IMR-90 (cell line): ENCODE measurements at regions not wholly inside any gene's neighbourhood (a gene's known extent, or its start where the extent isn't known, plus 50 kb on each side); places are given as distances from the start of the nearest gene placed in this dataset.

Experiments
- ATAC-seq: fragments of 200-7000 bp; cut with Tn5 transposase; 2 replicates; pipeline ENCODE4 v1.9.1; 2020; ENCODE audit warnings: low read depth, mild to moderate bottlenecking, moderate library complexity
- BruUV-seq: library from RNA; stranded (reverse); fragments of 400-500 nt; replicated peaks from 2 replicates; lab custom pipeline; 2021; lab: Mats Ljungman, UMichigan
- CTCF ChIA-PET: fragments of 300-600 bp; formaldehyde crosslinking; extraction: SDS; loops from one replicate; lab custom pipeline; 2021; ENCODE audit warnings: antibody characterized with exemption; lab: Yijun Ruan, JAX
- POLR2A ChIA-PET: fragments of 300-600 bp; sonication (Branson Sonifier 250); formaldehyde crosslinking; loops from one replicate; lab custom pipeline; 2022; ENCODE audit warnings: antibody characterized with exemption; ENCODE audit not compliant: unreplicated experiment; lab: Charles Lee
- DNase-seq: peaks from one replicate; pipeline ENCODE4 v3.0.0; 2013
- H2AFZ ChIP-seq: replicated peaks from 2 replicates; pipeline ENCODE3; 2013; ENCODE audit warnings: low read length, mild to moderate bottlenecking; ENCODE audit not compliant: poor library complexity
- H2AK5ac ChIP-seq: 2 replicates; pipeline ENCODE4 v1.6.1; 2013; ENCODE audit warnings: low read depth, low read length, inconsistent platforms
- H2AK9ac ChIP-seq: replicated peaks from 2 replicates; pipeline ENCODE3; 2013; ENCODE audit warnings: mild to moderate bottlenecking, low read depth, low read length, moderate library complexity; ENCODE audit not compliant: poor library complexity
- H2BK120ac ChIP-seq: 2 replicates; pipeline ENCODE4 v1.6.1; 2013; ENCODE audit warnings: low read depth, low read length, inconsistent platforms
- H2BK15ac ChIP-seq: 3 replicates; pipeline ENCODE4 v1.6.1; 2013; ENCODE audit warnings: low read depth, low read length, inconsistent platforms
- H2BK20ac ChIP-seq: 2 replicates; pipeline ENCODE4 v1.6.1; 2013; ENCODE audit warnings: low read depth, mild to moderate bottlenecking, inconsistent platforms, low read length, moderate library complexity
- H2BK5ac ChIP-seq: 2 replicates; pipeline ENCODE4 v1.6.1; 2013; ENCODE audit warnings: mild to moderate bottlenecking, low read depth, low read length, inconsistent platforms; ENCODE audit not compliant: poor library complexity, severe bottlenecking
- H3K14ac ChIP-seq: replicated peaks from 2 replicates; pipeline ENCODE4 v1.6.1; 2013; ENCODE audit warnings: low read depth, low read length, inconsistent platforms
- H3K18ac ChIP-seq: 2 replicates; pipeline ENCODE4 v1.6.1; 2013; ENCODE audit warnings: low read depth, low read length, control low read depth
- H3K23ac ChIP-seq: 2 replicates; pipeline ENCODE4 v1.6.1; 2013; ENCODE audit warnings: low read depth, low read length, inconsistent platforms
- H3K27ac ChIP-seq: 2 replicates; pipeline ENCODE4 v1.5.1; 2013; ENCODE audit warnings: mild to moderate bottlenecking, control low read depth, low read length; ENCODE audit not compliant: insufficient read depth
- H3K27me3 ChIP-seq: 2 replicates; pipeline ENCODE4 v1.6.1; 2013; ENCODE audit warnings: low read length; ENCODE audit not compliant: control insufficient read depth, insufficient read depth
- H3K36me3 ChIP-seq: 2 replicates; pipeline ENCODE4 v1.6.1; 2013; ENCODE audit warnings: low read length, mixed read lengths; ENCODE audit not compliant: control insufficient read depth, insufficient read depth
- H3K4ac ChIP-seq: 2 replicates; pipeline ENCODE4 v1.6.1; 2013; ENCODE audit warnings: low read depth, low read length, inconsistent platforms
- H3K4me1 ChIP-seq: 2 replicates; pipeline ENCODE4 v1.6.1; 2013; ENCODE audit warnings: low read length, mixed read lengths; ENCODE audit not compliant: control insufficient read depth, insufficient read depth
- H3K4me2 ChIP-seq: 2 replicates; pipeline ENCODE4 v1.6.1; 2013; ENCODE audit warnings: low read depth, mild to moderate bottlenecking, control low read depth, low read length, moderate library complexity
- H3K4me3 ChIP-seq: 2 replicates; pipeline ENCODE4 v1.5.1; 2013; ENCODE audit warnings: low read depth, mild to moderate bottlenecking, control low read depth, low read length, moderate library complexity; ENCODE audit not compliant: insufficient read depth
- H3K56ac ChIP-seq: 2 replicates; pipeline ENCODE4 v1.6.1; 2013; ENCODE audit warnings: low read length, inconsistent platforms; ENCODE audit not compliant: insufficient read depth; ENCODE audit errors: extremely low read depth
- H3K79me1 ChIP-seq, 2 experiments: 2 replicates each; pipeline ENCODE4 v1.6.1; 2013; ENCODE audit warnings: low read length in 2 of 2, inconsistent platforms in 1 of 2, low read depth in 1 of 2
- H3K9ac ChIP-seq: 2 replicates; pipeline ENCODE4 v1.6.1; 2013; ENCODE audit warnings: low read depth, low read length, control low read depth
- H3K9me1 ChIP-seq: 2 replicates; pipeline ENCODE4 v1.6.1; 2013; ENCODE audit warnings: low read length, inconsistent platforms; ENCODE audit not compliant: insufficient read depth
- H3K9me3 ChIP-seq: 2 replicates; pipeline ENCODE4 v1.6.1; 2013; ENCODE audit warnings: low read length; ENCODE audit not compliant: control insufficient read depth, insufficient read depth
- H4K20me1 ChIP-seq: 2 replicates; pipeline ENCODE4 v1.6.1; 2013; ENCODE audit warnings: low read length, inconsistent platforms; ENCODE audit not compliant: insufficient read depth
- H4K5ac ChIP-seq: 2 replicates; pipeline ENCODE4 v1.6.1; 2013; ENCODE audit warnings: mild to moderate bottlenecking, low read depth, low read length, control low read depth
- H4K8ac ChIP-seq, 2 experiments: 2 replicates each; pipeline ENCODE4 v1.6.1; 2013; ENCODE audit warnings: low read depth in 2 of 2, low read length in 2 of 2, control low read depth in 1 of 2, inconsistent platforms in 1 of 2
- H4K91ac ChIP-seq: 2 replicates; pipeline ENCODE4 v1.6.1; 2013; ENCODE audit warnings: low read depth, low read length, inconsistent platforms; ENCODE audit not compliant: insufficient read depth
- BHLHE40 ChIP-seq: fragments of 150-350 bp; IDR thresholded peaks from 2 replicates; pipeline ENCODE4 v1.6.1; 2016; ENCODE audit warnings: mild to moderate bottlenecking, low read depth, low read length
- CEBPB ChIP-seq: IDR thresholded peaks from 2 replicates; pipeline ENCODE4 v1.6.1; 2012; ENCODE audit warnings: low read depth, low read length, improper control_type of control experiment
- CHD1 ChIP-seq: IDR thresholded peaks from 2 replicates; pipeline ENCODE4 v1.6.1; 2012; ENCODE audit warnings: low read depth, low read length, improper control_type of control experiment
- CTCF ChIP-seq: conservative IDR thresholded peaks from 2 replicates; pipeline ENCODE4 v1.5.1; 2012; ENCODE audit warnings: mild to moderate bottlenecking, low read depth, low read length, improper control_type of control experiment
- FOS ChIP-seq: fragments of 150-350 bp; IDR thresholded peaks from 2 replicates; pipeline ENCODE4 v1.6.1; 2016; ENCODE audit warnings: low read depth, low read length
- MAFK ChIP-seq: IDR thresholded peaks from 2 replicates; pipeline ENCODE4 v1.6.1; 2012; ENCODE audit warnings: low read depth, low read length, improper control_type of control experiment
- MAZ ChIP-seq: IDR thresholded peaks from 2 replicates; pipeline ENCODE4 v1.6.1; 2012; ENCODE audit warnings: low read depth, mild to moderate bottlenecking, low read length, improper control_type of control experiment, moderate library complexity, borderline replicate concordance
- MXI1 ChIP-seq: IDR thresholded peaks from 2 replicates; pipeline ENCODE4 v1.6.1; 2012; ENCODE audit warnings: low read depth, mild to moderate bottlenecking, low read length, moderate library complexity, borderline replicate concordance
- NFE2L2 ChIP-seq: fragments of 150-350 bp; IDR thresholded peaks from 2 replicates; pipeline ENCODE4 v1.6.1; 2016; ENCODE audit warnings: low read depth, mild to moderate bottlenecking, low read length
- POLR2A ChIP-seq: IDR thresholded peaks from 2 replicates; pipeline ENCODE4 v1.6.1; 2012; ENCODE audit warnings: mild to moderate bottlenecking, low read depth, low read length
- RAD21 ChIP-seq: IDR thresholded peaks from 2 replicates; pipeline ENCODE4 v1.6.1; 2012; ENCODE audit warnings: low read length, improper control_type of control experiment
- RCOR1 ChIP-seq: IDR thresholded peaks from 2 replicates; pipeline ENCODE4 v1.6.1; 2012; ENCODE audit warnings: mild to moderate bottlenecking, low read length, improper control_type of control experiment; ENCODE audit not compliant: insufficient replicate concordance
- RFX5 ChIP-seq: IDR thresholded peaks from 2 replicates; pipeline ENCODE4 v1.8.0; 2012; ENCODE audit warnings: low read depth, mild to moderate bottlenecking, low read length, moderate library complexity
- USF2 ChIP-seq: fragments of 150-350 bp; IDR thresholded peaks from 2 replicates; pipeline ENCODE4 v1.6.1; 2017; ENCODE audit warnings: mild to moderate bottlenecking, antibody characterized with exemption, low read length, low read depth
- WGBS, 2 experiments: methylation state at CpG; one replicate each; pipeline versions ENCODE4 v1.1.5 to v1.1.7; 2013; ENCODE audit warnings: missing lambda C conversion rate in 2 of 2; ENCODE audit not compliant: insufficient read length in 1 of 2; ENCODE audit errors: extremely low coverage in 2 of 2; 5-methylcytosine and 5-hydroxymethylcytosine counted together
- dilution Hi-C: fragments of 300-500 bp; cut with HindIII; formaldehyde crosslinking; loops from one replicate; pipeline ENCODE4 v1.14.3; 2018; ENCODE audit warnings: low sequenced_read_pairs; ENCODE audit not compliant: unreplicated experiment
- in situ Hi-C: fragments of 300-500 bp; cut with MboI; formaldehyde crosslinking; loops from 3 replicates; pipeline ENCODE4 v1.14.3; 2019; ENCODE audit warnings: low sequenced_read_pairs, inconsistent platforms, mixed read lengths
- intact Hi-C: fragments of 100-400 bp; cut with micrococcal nuclease; formaldehyde crosslinking; loops from 2 replicates; pipeline ENCODE4 v1.10.0; 2022

GRCh38 chr16:87066133-87067002, 250.8 kb downstream of the C16orf95 start:
- H3K4me3 ChIP-seq = no peak overlapping the region
- H3K9ac ChIP-seq = no peak overlapping the region
- H2BK5ac ChIP-seq = no peak overlapping the region
- no peak overlapping the region for H2AK5ac ChIP-seq
- no peaks in the 10 kb centered on the region for H3K9me3 ChIP-seq
- ATAC-seq (no peak), DNase-seq (no peak)
- no peaks in the 10 kb centered on the region for H3K36me3 ChIP-seq
- no peak overlapping the region for H3K23ac ChIP-seq
- WGBS, 2 experiments = no CpG with 5 or more reads among the region's 30 CpGs
- ChIA-PET CTCF (interaction anchor here (0.6 kb wide), 1 partner anchor 358 kb away, joined by 3 read pairs; no protein-coding TSS in a partner anchor), POLR2A (interaction anchor here (0.7 kb wide), 1 partner anchor 488 kb away, joined by 3 read pairs; the partner anchor contains the start of gene FOXL1)
- H3K18ac ChIP-seq = no peak overlapping the region
- H4K91ac ChIP-seq = no peak overlapping the region
- no peaks in the 10 kb centered on the region for H3K4me1 ChIP-seq
- no peak overlapping the region for H2BK15ac ChIP-seq
- no peaks in the 10 kb centered on the region for H3K9me1 ChIP-seq
- H4K8ac ChIP-seq = no peak overlapping the region
- no peak overlapping the region for H3K56ac ChIP-seq
- no peaks in the 10 kb centered on the region for H3K79me1 ChIP-seq
- in situ Hi-C loops = no loop called here
- intact Hi-C loops = loop anchor here (10.0 kb wide), 2 partner anchors 142 to 302 kb away; no protein-coding TSS in a partner anchor
- no peaks in the 10 kb centered on the region for H4K20me1 ChIP-seq
- no TSS peak for BruUV-seq
- no peak overlapping the region for H2BK120ac ChIP-seq
- H3K4ac ChIP-seq = no peak overlapping the region
- dilution Hi-C loops = no loop called here
- no peak overlapping the region for H3K14ac ChIP-seq
- no peak overlapping the region for H4K5ac ChIP-seq
- no peak overlapping the region for H2AFZ ChIP-seq
- H3K27me3 ChIP-seq = peaks cover 19% of the 10 kb centered on the region
- no peak overlapping the region for H3K27ac ChIP-seq
- H3K4me2 ChIP-seq = no peak overlapping the region
- TF ChIP-seq MAZ (no peak), POLR2A (no peak), CTCF (no peak), RCOR1 (no peak), RAD21 (no peak), FOS (no peak), CEBPB (no peak), NFE2L2 (no peak), MXI1 (no peak), MAFK (no peak), CHD1 (no peak), BHLHE40 (no peak), USF2 (no peak), RFX5 (no peak)
- no peak overlapping the region for H2BK20ac ChIP-seq
- H2AK9ac ChIP-seq = no peak overlapping the region
